ENCODE measurements at regions not wholly inside any gene's neighbourhood (a gene's known extent, or its start where the extent isn't known, plus 50 kb on each side); places are given as distances from the start of the nearest gene placed in this dataset.

DNA sequence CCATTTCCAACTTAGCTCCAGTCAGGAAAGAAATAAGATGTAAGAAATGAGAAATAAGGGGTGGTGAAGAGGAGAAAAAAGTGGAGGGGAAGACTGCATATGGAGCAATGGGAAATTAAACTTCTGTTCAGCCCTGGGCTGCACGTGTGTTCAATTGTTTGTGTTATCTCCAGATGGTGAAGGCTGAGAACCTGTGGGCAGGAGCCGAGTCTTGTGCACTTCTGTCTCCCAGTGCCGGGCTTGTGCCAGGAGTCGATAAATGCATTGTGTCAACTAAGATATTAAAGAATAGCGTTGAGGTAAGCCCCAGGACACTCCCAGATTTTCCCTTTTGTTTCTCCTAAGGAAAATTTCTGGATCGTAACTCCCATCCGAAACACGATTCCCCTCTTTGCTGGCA is 98.2 kb downstream of the PRLHR start:
- Histone ChIP-seq H3K27me3 (ENCODE audit: insufficient read depth, low read length) (no peaks in the 10 kb centered on the region), H2AFZ (ENCODE audit: low read length) (no peak overlapping the region), H3K27ac (ENCODE audit: low read depth, low read length, poor library complexity, severe bottlenecking) (no peak overlapping the region), H3K36me3 (ENCODE audit: insufficient read depth, low read length) (no peaks in the 10 kb centered on the region), H4K20me1 (ENCODE audit: insufficient read depth, low read length) (no peaks in the 10 kb centered on the region), H3K9me3 (ENCODE audit: low read length) (no peaks in the 10 kb centered on the region), H3K9me2 (ENCODE audit: low read depth, low read length) (no peaks in the 10 kb centered on the region), H3K9ac (ENCODE audit: low read length) (no peak overlapping the region), H3K4me3 (ENCODE audit: low read depth, low read length, poor library complexity, severe bottlenecking) (no peak overlapping the region), H3K79me2 (ENCODE audit: insufficient read depth, low read length) (no peaks in the 10 kb centered on the region), H3F3A (ENCODE audit: insufficient read depth, low read length) (no peaks in the 10 kb centered on the region), H3K4me2 (ENCODE audit: low read length) (no peak overlapping the region), H3K4me1 (ENCODE audit: insufficient read depth, low read length, severe bottlenecking) (no peaks in the 10 kb centered on the region)
- no peak for TF ChIP-seq EZH2 (IDR thresholded peaks at IDR 0.05; ENCODE audit: borderline replicate concordance, low read length)
- TF ChIP-seq, protein P1, sequence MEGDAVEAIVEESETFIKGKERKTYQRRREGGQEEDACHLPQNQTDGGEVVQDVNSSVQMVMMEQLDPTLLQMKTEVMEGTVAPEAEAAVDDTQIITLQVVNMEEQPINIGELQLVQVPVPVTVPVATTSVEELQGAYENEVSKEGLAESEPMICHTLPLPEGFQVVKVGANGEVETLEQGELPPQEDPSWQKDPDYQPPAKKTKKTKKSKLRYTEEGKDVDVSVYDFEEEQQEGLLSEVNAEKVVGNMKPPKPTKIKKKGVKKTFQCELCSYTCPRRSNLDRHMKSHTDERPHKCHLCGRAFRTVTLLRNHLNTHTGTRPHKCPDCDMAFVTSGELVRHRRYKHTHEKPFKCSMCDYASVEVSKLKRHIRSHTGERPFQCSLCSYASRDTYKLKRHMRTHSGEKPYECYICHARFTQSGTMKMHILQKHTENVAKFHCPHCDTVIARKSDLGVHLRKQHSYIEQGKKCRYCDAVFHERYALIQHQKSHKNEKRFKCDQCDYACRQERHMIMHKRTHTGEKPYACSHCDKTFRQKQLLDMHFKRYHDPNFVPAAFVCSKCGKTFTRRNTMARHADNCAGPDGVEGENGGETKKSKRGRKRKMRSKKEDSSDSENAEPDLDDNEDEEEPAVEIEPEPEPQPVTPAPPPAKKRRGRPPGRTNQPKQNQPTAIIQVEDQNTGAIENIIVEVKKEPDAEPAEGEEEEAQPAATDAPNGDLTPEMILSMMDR (IDR thresholded peaks at IDR 0.05; ENCODE audit: low read length): no peak

DNA sequence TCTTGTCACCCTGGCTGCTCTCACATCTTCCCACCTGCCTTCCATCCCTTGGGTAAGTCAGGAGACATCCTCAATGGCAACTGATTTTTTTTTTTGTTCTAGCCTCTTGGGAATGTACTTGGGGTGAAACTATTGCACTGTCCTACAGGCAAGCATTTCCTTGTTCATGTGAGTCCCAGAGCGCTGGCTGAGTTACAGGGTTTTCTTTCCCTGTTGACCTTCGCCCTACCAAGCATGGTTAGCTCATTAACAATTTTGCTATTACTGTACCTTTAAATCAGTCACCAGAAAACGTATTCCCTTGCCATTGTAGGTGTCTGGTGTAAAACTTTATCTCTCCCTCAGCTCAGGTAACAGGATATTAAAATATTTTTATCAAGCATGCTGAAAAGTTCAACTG is 98.9 kb downstream of the PRLHR start:
- Histone ChIP-seq H2AFZ (ENCODE audit: low read length) (no peak overlapping the region), H3K9me3 (ENCODE audit: low read length) (no peaks in the 10 kb centered on the region), H3K9me2 (ENCODE audit: low read depth, low read length) (no peaks in the 10 kb centered on the region), H3K27me3 (ENCODE audit: insufficient read depth, low read length) (no peaks in the 10 kb centered on the region), H3K4me3 (ENCODE audit: low read depth, low read length, poor library complexity, severe bottlenecking) (no peak overlapping the region), H3K79me2 (ENCODE audit: insufficient read depth, low read length) (no peaks in the 10 kb centered on the region), H3K27ac (ENCODE audit: low read depth, low read length, poor library complexity, severe bottlenecking) (no peak overlapping the region), H3F3A (ENCODE audit: insufficient read depth, low read length) (no peaks in the 10 kb centered on the region), H4K20me1 (ENCODE audit: insufficient read depth, low read length) (no peaks in the 10 kb centered on the region), H3K4me2 (ENCODE audit: low read length) (no peak overlapping the region), H3K36me3 (ENCODE audit: insufficient read depth, low read length) (no peaks in the 10 kb centered on the region), H3K9ac (ENCODE audit: low read length) (no peak overlapping the region), H3K4me1 (ENCODE audit: insufficient read depth, low read length, severe bottlenecking) (no peaks in the 10 kb centered on the region)
- no peak for TF ChIP-seq EZH2 (IDR thresholded peaks at IDR 0.05; ENCODE audit: borderline replicate concordance, low read length)
- TF ChIP-seq, protein P1 (IDR thresholded peaks at IDR 0.05; ENCODE audit: low read length): no peak

- Histone ChIP-seq H3K27me3 (ENCODE audit: insufficient read depth, low read length) (no peaks in the 10 kb centered on the region), H3F3A (ENCODE audit: insufficient read depth, low read length) (no peaks in the 10 kb centered on the region), H2AFZ (ENCODE audit: low read length) (no peak overlapping the region), H4K20me1 (ENCODE audit: insufficient read depth, low read length) (no peaks in the 10 kb centered on the region), H3K36me3 (ENCODE audit: insufficient read depth, low read length) (no peaks in the 10 kb centered on the region), H3K4me1 (ENCODE audit: insufficient read depth, low read length, severe bottlenecking) (no peaks in the 10 kb centered on the region), H3K9ac (ENCODE audit: low read length) (no peak overlapping the region), H3K9me3 (ENCODE audit: low read length) (no peaks in the 10 kb centered on the region), H3K4me2 (ENCODE audit: low read length) (no peak overlapping the region), H3K79me2 (ENCODE audit: insufficient read depth, low read length) (no peaks in the 10 kb centered on the region), H3K9me2 (ENCODE audit: low read depth, low read length) (no peaks in the 10 kb centered on the region), H3K4me3 (ENCODE audit: low read depth, low read length, poor library complexity, severe bottlenecking) (no peak overlapping the region), H3K27ac (ENCODE audit: low read depth, low read length, poor library complexity, severe bottlenecking) (no peak overlapping the region)
- TF ChIP-seq, protein P1 (IDR thresholded peaks at IDR 0.05; ENCODE audit: low read length): no peak
- no peak for TF ChIP-seq EZH2 (IDR thresholded peaks at IDR 0.05; ENCODE audit: borderline replicate concordance, low read length)
Observed at GRCh38 chr10:118495499-118495898, 99.9 kb downstream of the PRLHR start.
